Ramos (cell line): ENCODE measurements at regions not wholly inside any gene's neighbourhood (a gene's known extent, or its start where the extent isn't known, plus 50 kb on each side); places are given as distances from the start of the nearest gene placed in this dataset.

Experiments
- in situ Hi-C: fragments of 300-500 bp; cut with MboI; formaldehyde crosslinking; loops from one replicate; pipeline ENCODE4 v1.14.3; 2022; ENCODE audit warnings: low sequenced_read_pairs; ENCODE audit not compliant: unreplicated experiment

GRCh38 chr16:6641091-6641490, 691.6 kb upstream of the RBFOX1 start:
- in situ Hi-C loops = loop anchor here (25.0 kb wide), 1 partner anchor 1404 kb away; no protein-coding TSS in a partner anchor

- in situ Hi-C loops = loop anchor here (25.0 kb wide), 1 partner anchor 1399 kb away; no protein-coding TSS in a partner anchor
Measured at GRCh38 chr16:6636457-6636856, 696.2 kb upstream of the RBFOX1 start.

- in situ Hi-C loops = loop anchor here (25.0 kb wide), 1 partner anchor 1397 kb away; no protein-coding TSS in a partner anchor
Measured at GRCh38 chr16:6634151-6634550, 698.5 kb upstream of the RBFOX1 start.

GRCh38 chr16:6633456-6633855, 699.2 kb upstream of the RBFOX1 start:
- in situ Hi-C loops = loop anchor here (25.0 kb wide), 1 partner anchor 1396 kb away; no protein-coding TSS in a partner anchor

- in situ Hi-C loops = loop anchor here (25.0 kb wide), 1 partner anchor 1392 kb away; no protein-coding TSS in a partner anchor
Measured at GRCh38 chr16:6629110-6629509, 703.5 kb upstream of the RBFOX1 start.

GRCh38 chr16:6625606-6626005, 707.0 kb upstream of the RBFOX1 start:
- in situ Hi-C loops = loop anchor here (25.0 kb wide), 1 partner anchor 1388 kb away; no protein-coding TSS in a partner anchor

GRCh38 chr16:6618874-6619273, 713.8 kb upstream of the RBFOX1 start:
- in situ Hi-C loops = no loop called here

GRCh38 chr16:6616746-6617145, 715.9 kb upstream of the RBFOX1 start:
- in situ Hi-C loops = no loop called here

- in situ Hi-C loops = no loop called here
Measured at GRCh38 chr16:6615636-6616035, 717.0 kb upstream of the RBFOX1 start.

GRCh38 chr16:6611535-6611934, 721.1 kb upstream of the RBFOX1 start:
- in situ Hi-C loops = no loop called here

GRCh38 chr16:6605490-6605889, 727.2 kb upstream of the RBFOX1 start:
- in situ Hi-C loops = no loop called here

GRCh38 chr16:6603780-6604325, 728.8 kb upstream of the RBFOX1 start:
- in situ Hi-C loops = no loop called here

GRCh38 chr16:6602405-6602804, 730.2 kb upstream of the RBFOX1 start:
- in situ Hi-C loops = no loop called here

- in situ Hi-C loops = no loop called here
Measured at GRCh38 chr16:6600167-6600566, 732.5 kb upstream of the RBFOX1 start.

GRCh38 chr16:6593799-6594198, 738.8 kb upstream of the RBFOX1 start:
- in situ Hi-C loops = no loop called here

GRCh38 chr16:6576606-6577005, 756.0 kb upstream of the RBFOX1 start:
- in situ Hi-C loops = no loop called here

GRCh38 chr16:6576113-6576512, 756.5 kb upstream of the RBFOX1 start:
- in situ Hi-C loops = no loop called here

GRCh38 chr16:6574146-6574545, 758.5 kb upstream of the RBFOX1 start:
- in situ Hi-C loops = no loop called here

GRCh38 chr16:6573577-6573976, 759.1 kb upstream of the RBFOX1 start:
- in situ Hi-C loops = no loop called here

- in situ Hi-C loops = no loop called here
Measured at GRCh38 chr16:6571044-6571443, 761.6 kb upstream of the RBFOX1 start.

GRCh38 chr16:6570530-6570929, 762.1 kb upstream of the RBFOX1 start:
- in situ Hi-C loops = no loop called here

- in situ Hi-C loops = no loop called here
Measured at GRCh38 chr16:6562986-6563385, 769.7 kb upstream of the RBFOX1 start.
